NCI-H748 treated with DMSO at 0.1 percent for 48 hours (cell line): ENCODE measurements at regions not wholly inside any gene's neighbourhood (a gene's known extent, or its start where the extent isn't known, plus 50 kb on each side); places are given as distances from the start of the nearest gene placed in this dataset.
A peak's percentile ranks its signal among the peaks of the same experiment; 100 is the strongest.

Experiments
- DNase-seq: peaks from one replicate; lab custom pipeline; 2025; lab: John Stamatoyannopoulos, UW

- no peak for DNase-seq
Measured at GRCh38 chr18:40877096-40877495, 1077.9 kb upstream of the PIK3C3 start.

- DNase-seq, result no peak
Measured at GRCh38 chr18:40875101-40875615, 1079.9 kb upstream of the PIK3C3 start.

GRCh38 chr18:40874233-40874632, 1080.8 kb upstream of the PIK3C3 start:
- no peak for DNase-seq

GRCh38 chr18:40868110-40868858, 1086.8 kb upstream of the PIK3C3 start:
- no peak for DNase-seq

- no peak for DNase-seq
Measured at GRCh38 chr18:40867459-40867858, 1087.6 kb upstream of the PIK3C3 start.

GRCh38 chr18:40866968-40867367, 1088.1 kb upstream of the PIK3C3 start:
- DNase-seq, result no peak

GRCh38 chr18:40866013-40866645, 1088.9 kb upstream of the PIK3C3 start:
- peak; percentile 39 for DNase-seq

GRCh38 chr18:40864846-40865245, 1090.2 kb upstream of the PIK3C3 start:
- no peak for DNase-seq

GRCh38 chr18:40863801-40864200, 1091.2 kb upstream of the PIK3C3 start:
- DNase-seq, result no peak

- no peak for DNase-seq
Measured at GRCh38 chr18:40860189-40860588, 1094.8 kb upstream of the PIK3C3 start.

- no peak for DNase-seq
Measured at GRCh38 chr18:40855661-40856060, 1099.4 kb upstream of the PIK3C3 start.

- DNase-seq, result no peak
Measured at GRCh38 chr18:40852406-40852805, 1102.6 kb upstream of the PIK3C3 start.

GRCh38 chr18:40851014-40851429, 1104.0 kb upstream of the PIK3C3 start:
- DNase-seq, result no peak

GRCh38 chr18:40849886-40850285, 1105.1 kb upstream of the PIK3C3 start:
- no peak for DNase-seq

- DNase-seq, result no peak
Measured at GRCh38 chr18:40841467-40841866, 1113.6 kb upstream of the PIK3C3 start.

GRCh38 chr18:40841063-40841462, 1114.0 kb upstream of the PIK3C3 start:
- DNase-seq, result no peak

- no peak for DNase-seq
Measured at GRCh38 chr18:40832362-40832761, 1122.7 kb upstream of the PIK3C3 start.

- no peak for DNase-seq
Measured at GRCh38 chr18:40824291-40824690, 1130.7 kb upstream of the PIK3C3 start.

GRCh38 chr18:40821596-40822243, 1133.3 kb upstream of the PIK3C3 start:
- no peak for DNase-seq

GRCh38 chr18:40812981-40813515, 1142.0 kb upstream of the PIK3C3 start:
- no peak for DNase-seq

GRCh38 chr18:40810372-40810771, 1144.7 kb upstream of the PIK3C3 start:
- no peak for DNase-seq

GRCh38 chr18:40789286-40789685, 1165.7 kb upstream of the PIK3C3 start:
- DNase-seq, result no peak
